ENCODE measurements at regions not wholly inside any gene's neighbourhood (a gene's known extent, or its start where the extent isn't known, plus 50 kb on each side); places are given as distances from the start of the nearest gene placed in this dataset.

- TF ChIP-seq CTCF (optimal IDR thresholded peaks at IDR 0.05 in 1 of 3, IDR thresholded peaks at IDR 0.05 in 1 of 3, conservative IDR thresholded peaks at IDR 0.05 in 1 of 3; ENCODE audit: extremely low read depth in 1 of 3, insufficient read depth in 2 of 3, low read length in 3 of 3) (no peak), EZH2 (IDR thresholded peaks at IDR 0.05; ENCODE audit: low read length) (no peak)
Observed at GRCh38 chr2:52289741-52290140, 1257.8 kb upstream of the NRXN1 start.
